Neural crest cell (in vitro differentiated cells): ENCODE measurements at regions not wholly inside any gene's neighbourhood (a gene's known extent, or its start where the extent isn't known, plus 50 kb on each side); places are given as distances from the start of the nearest gene placed in this dataset.

Source experiments
- DNase-seq: peaks from one replicate; pipeline ENCODE4 v3.0.0; 2021; ENCODE audit warnings: low read depth, mixed read lengths, low spot score
- H3K27ac Mint-ChIP-seq: one replicate; pipeline ENCODE4 v1.8.0; 2021; ENCODE audit warnings: mild to moderate bottlenecking, mixed read lengths; ENCODE audit not compliant: unreplicated experiment
- H3K27me3 Mint-ChIP-seq: 2 replicates; pipeline ENCODE4 v1.8.0; 2021; ENCODE audit warnings: low read depth, mild to moderate bottlenecking, mixed read lengths
- H3K36me3 Mint-ChIP-seq: 2 replicates; pipeline ENCODE4 v1.8.0; 2021; ENCODE audit warnings: low read depth, mild to moderate bottlenecking, mixed read lengths
- H3K4me1 Mint-ChIP-seq: 2 replicates; pipeline ENCODE4 v1.8.0; 2021; ENCODE audit warnings: mixed read lengths
- H3K4me3 Mint-ChIP-seq: one replicate; pipeline ENCODE4 v1.8.0; 2021; ENCODE audit warnings: mild to moderate bottlenecking, mixed read lengths
- H3K9me3 Mint-ChIP-seq: 2 replicates; pipeline ENCODE4 v1.8.0; 2021; ENCODE audit warnings: mixed read lengths
- TF ChIP-seq, protein P1 (sequence below): fragments of 200-600 bp; sonication (generic); conservative IDR thresholded peaks from 2 replicates; pipeline ENCODE4 v1.5.0; 2021; ENCODE audit warnings: antibody characterized with exemption, mild to moderate bottlenecking

DNA sequence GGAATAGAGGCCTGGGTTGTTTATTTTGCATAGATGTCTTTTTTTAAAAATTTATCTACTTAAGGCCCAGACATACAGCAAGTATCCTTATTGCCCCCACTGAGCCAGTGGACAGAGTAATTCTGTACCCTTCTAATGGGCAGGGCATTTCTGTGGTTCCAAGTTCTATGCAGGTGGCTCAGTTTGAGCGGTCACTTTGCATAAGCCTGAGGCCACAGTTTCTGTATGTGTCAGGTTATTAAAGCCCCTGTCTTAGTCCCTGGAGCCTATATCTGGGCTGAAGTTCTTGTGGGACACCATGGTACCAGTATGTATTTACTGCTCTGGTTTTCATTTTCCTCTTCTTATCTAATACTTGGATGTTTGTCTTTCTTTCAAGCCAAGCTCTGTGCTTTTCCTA lies 168.8 kb downstream of the MID1IP1 start:
- Mint-ChIP-seq H3K36me3 (peaks cover 2% of the 10 kb centered on the region), H3K27me3 (no peaks in the 10 kb centered on the region), H3K27ac (no peak overlapping the region), H3K9me3 (peaks cover 5% of the 10 kb centered on the region), H3K4me3 (no peak overlapping the region), H3K4me1 (peaks cover 17% of the 10 kb centered on the region)
- DNase-seq: no peak
- TF ChIP-seq, protein P1, sequence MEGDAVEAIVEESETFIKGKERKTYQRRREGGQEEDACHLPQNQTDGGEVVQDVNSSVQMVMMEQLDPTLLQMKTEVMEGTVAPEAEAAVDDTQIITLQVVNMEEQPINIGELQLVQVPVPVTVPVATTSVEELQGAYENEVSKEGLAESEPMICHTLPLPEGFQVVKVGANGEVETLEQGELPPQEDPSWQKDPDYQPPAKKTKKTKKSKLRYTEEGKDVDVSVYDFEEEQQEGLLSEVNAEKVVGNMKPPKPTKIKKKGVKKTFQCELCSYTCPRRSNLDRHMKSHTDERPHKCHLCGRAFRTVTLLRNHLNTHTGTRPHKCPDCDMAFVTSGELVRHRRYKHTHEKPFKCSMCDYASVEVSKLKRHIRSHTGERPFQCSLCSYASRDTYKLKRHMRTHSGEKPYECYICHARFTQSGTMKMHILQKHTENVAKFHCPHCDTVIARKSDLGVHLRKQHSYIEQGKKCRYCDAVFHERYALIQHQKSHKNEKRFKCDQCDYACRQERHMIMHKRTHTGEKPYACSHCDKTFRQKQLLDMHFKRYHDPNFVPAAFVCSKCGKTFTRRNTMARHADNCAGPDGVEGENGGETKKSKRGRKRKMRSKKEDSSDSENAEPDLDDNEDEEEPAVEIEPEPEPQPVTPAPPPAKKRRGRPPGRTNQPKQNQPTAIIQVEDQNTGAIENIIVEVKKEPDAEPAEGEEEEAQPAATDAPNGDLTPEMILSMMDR: no peak

GRCh38 chrX:38970845-38971244 lies 169.6 kb downstream of the MID1IP1 start:
- H3K4me3 Mint-ChIP-seq: no peak overlapping the region
- H3K9me3 Mint-ChIP-seq: peaks cover 5% of the 10 kb centered on the region
- peaks cover 2% of the 10 kb centered on the region for H3K36me3 Mint-ChIP-seq
- DNase-seq: no peak
- H3K4me1 Mint-ChIP-seq: peaks cover 12% of the 10 kb centered on the region
- TF ChIP-seq, protein P1: no peak
- H3K27ac Mint-ChIP-seq: no peak overlapping the region
- no peaks in the 10 kb centered on the region for H3K27me3 Mint-ChIP-seq

DNA sequence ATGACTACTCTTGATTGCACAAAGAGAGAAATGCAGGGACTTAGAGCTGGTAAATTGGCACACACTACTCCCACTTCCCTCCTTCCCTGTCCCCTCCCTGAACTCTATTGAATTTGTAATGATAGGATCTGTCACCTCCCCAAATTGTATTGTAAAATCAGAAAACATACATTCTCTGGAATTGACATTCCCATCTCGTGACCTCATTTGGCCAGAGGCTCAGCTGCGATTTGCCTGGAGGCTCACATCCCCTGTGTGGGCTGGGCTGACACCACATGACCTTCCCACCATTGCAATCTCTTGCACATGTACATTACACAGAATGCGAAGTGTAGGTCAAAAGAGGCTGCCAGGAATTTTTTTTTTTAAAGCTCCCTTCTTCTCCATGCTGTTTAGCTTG lies 172.1 kb downstream of the MID1IP1 start:
- TF ChIP-seq, protein P1: no peak
- H3K27me3 Mint-ChIP-seq: no peaks in the 10 kb centered on the region
- no peak overlapping the region for H3K27ac Mint-ChIP-seq
- DNase-seq: no peak
- H3K36me3 Mint-ChIP-seq: peaks cover 2% of the 10 kb centered on the region
- no peak overlapping the region for H3K4me3 Mint-ChIP-seq
- peaks cover 5% of the 10 kb centered on the region for H3K4me1 Mint-ChIP-seq
- H3K9me3 Mint-ChIP-seq: peaks cover 4% of the 10 kb centered on the region

- no peaks in the 10 kb centered on the region for H3K27me3 Mint-ChIP-seq
- H3K27ac Mint-ChIP-seq: no peak overlapping the region
- DNase-seq: no peak
- peaks cover 4% of the 10 kb centered on the region for H3K9me3 Mint-ChIP-seq
- no peak overlapping the region for H3K4me3 Mint-ChIP-seq
- H3K4me1 Mint-ChIP-seq: peaks cover 5% of the 10 kb centered on the region
- TF ChIP-seq, protein P1: no peak
- H3K36me3 Mint-ChIP-seq: peaks cover 2% of the 10 kb centered on the region
Measured at GRCh38 chrX:38974542-38974941, 173.3 kb downstream of the MID1IP1 start.

GRCh38 chrX:38975368-38975942 lies 174.2 kb downstream of the MID1IP1 start:
- peaks cover 5% of the 10 kb centered on the region for H3K4me1 Mint-ChIP-seq
- TF ChIP-seq, protein P1: no peak
- H3K36me3 Mint-ChIP-seq: peaks cover 2% of the 10 kb centered on the region
- peaks cover 4% of the 10 kb centered on the region for H3K9me3 Mint-ChIP-seq
- no peak overlapping the region for H3K27ac Mint-ChIP-seq
- no peak overlapping the region for H3K4me3 Mint-ChIP-seq
- DNase-seq: no peak
- H3K27me3 Mint-ChIP-seq: no peaks in the 10 kb centered on the region
